ENCODE measurements at regions not wholly inside any gene's neighbourhood (a gene's known extent, or its start where the extent isn't known, plus 50 kb on each side); places are given as distances from the start of the nearest gene placed in this dataset.

DNA sequence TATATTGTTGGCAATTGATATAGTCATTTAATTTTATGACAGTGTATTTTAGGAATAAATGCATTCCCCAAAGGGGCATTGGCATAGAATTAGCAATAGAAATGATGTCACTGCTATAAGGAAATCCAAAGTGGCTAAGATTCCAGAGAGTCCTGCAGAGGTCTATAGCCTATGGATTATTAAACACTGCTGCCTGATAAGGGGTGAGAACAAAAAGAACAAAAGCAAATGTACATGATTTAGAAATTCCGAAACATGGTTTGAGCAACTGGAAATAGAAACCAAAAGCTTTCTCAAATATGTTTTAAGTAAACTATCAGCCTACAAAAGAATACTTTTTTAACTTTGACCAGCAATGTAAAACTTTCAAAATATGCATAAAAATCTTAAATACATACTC lies 280.1 kb upstream of the RASGRP1 start:
- ATAC-seq = peak; percentile 56
- TF ChIP-seq ZFP30 (CRISPR knock-in tag; IDR thresholded peaks at IDR 0.05) (no peak), BACH2 (CRISPR knock-in tag; IDR thresholded peaks at IDR 0.05; ENCODE audit: borderline replicate concordance) (no peak), CSDC2 (CRISPR knock-in tag; IDR thresholded peaks at IDR 0.05) (no peak), SNAI2 (CRISPR knock-in tag; IDR thresholded peaks at IDR 0.05) (no peak), CREB5 (CRISPR knock-in tag; IDR thresholded peaks at IDR 0.05; ENCODE audit: low read depth) (no peak), TCF4 (CRISPR knock-in tag; IDR thresholded peaks at IDR 0.05; ENCODE audit: borderline replicate concordance) (no peak), RARB (CRISPR knock-in tag; IDR thresholded peaks at IDR 0.05) (no peak), ISL1 (CRISPR knock-in tag; IDR thresholded peaks at IDR 0.05) (no peak)

- TF ChIP-seq PATZ1 (CRISPR knock-in tag; IDR thresholded peaks at IDR 0.05; ENCODE audit: borderline replicate concordance) = no peak
- TF ChIP-seq PPARA (CRISPR knock-in tag; IDR thresholded peaks at IDR 0.05; ENCODE audit: borderline replicate concordance) = no peak
- TF ChIP-seq, protein P1, sequence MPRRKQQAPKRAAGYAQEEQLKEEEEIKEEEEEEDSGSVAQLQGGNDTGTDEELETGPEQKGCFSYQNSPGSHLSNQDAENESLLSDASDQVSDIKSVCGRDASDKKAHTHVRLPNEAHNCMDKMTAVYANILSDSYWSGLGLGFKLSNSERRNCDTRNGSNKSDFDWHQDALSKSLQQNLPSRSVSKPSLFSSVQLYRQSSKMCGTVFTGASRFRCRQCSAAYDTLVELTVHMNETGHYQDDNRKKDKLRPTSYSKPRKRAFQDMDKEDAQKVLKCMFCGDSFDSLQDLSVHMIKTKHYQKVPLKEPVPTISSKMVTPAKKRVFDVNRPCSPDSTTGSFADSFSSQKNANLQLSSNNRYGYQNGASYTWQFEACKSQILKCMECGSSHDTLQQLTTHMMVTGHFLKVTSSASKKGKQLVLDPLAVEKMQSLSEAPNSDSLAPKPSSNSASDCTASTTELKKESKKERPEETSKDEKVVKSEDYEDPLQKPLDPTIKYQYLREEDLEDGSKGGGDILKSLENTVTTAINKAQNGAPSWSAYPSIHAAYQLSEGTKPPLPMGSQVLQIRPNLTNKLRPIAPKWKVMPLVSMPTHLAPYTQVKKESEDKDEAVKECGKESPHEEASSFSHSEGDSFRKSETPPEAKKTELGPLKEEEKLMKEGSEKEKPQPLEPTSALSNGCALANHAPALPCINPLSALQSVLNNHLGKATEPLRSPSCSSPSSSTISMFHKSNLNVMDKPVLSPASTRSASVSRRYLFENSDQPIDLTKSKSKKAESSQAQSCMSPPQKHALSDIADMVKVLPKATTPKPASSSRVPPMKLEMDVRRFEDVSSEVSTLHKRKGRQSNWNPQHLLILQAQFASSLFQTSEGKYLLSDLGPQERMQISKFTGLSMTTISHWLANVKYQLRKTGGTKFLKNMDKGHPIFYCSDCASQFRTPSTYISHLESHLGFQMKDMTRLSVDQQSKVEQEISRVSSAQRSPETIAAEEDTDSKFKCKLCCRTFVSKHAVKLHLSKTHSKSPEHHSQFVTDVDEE (CRISPR knock-in tag; IDR thresholded peaks at IDR 0.05) = no peak
- TF ChIP-seq ESRRG (CRISPR knock-in tag; IDR thresholded peaks at IDR 0.05) = no peak
- TF ChIP-seq ISL1 (CRISPR knock-in tag; IDR thresholded peaks at IDR 0.05) = no peak
- no peak for TF ChIP-seq CSDC2 (CRISPR knock-in tag; IDR thresholded peaks at IDR 0.05)
- no peak for TF ChIP-seq TCF4 (CRISPR knock-in tag; IDR thresholded peaks at IDR 0.05; ENCODE audit: borderline replicate concordance)
- no peak for TF ChIP-seq ZFP3 (CRISPR knock-in tag; IDR thresholded peaks at IDR 0.05)
- TF ChIP-seq GLIS3 (CRISPR knock-in tag; IDR thresholded peaks at IDR 0.05) = no peak
- no peak for TF ChIP-seq ZC3H10 (CRISPR knock-in tag; IDR thresholded peaks at IDR 0.05)
- TF ChIP-seq CSRNP3 (CRISPR knock-in tag; IDR thresholded peaks at IDR 0.05) = no peak
- ATAC-seq = no peak
Observed at GRCh38 chr15:38846346-38846745, 281.7 kb upstream of the RASGRP1 start.

DNA sequence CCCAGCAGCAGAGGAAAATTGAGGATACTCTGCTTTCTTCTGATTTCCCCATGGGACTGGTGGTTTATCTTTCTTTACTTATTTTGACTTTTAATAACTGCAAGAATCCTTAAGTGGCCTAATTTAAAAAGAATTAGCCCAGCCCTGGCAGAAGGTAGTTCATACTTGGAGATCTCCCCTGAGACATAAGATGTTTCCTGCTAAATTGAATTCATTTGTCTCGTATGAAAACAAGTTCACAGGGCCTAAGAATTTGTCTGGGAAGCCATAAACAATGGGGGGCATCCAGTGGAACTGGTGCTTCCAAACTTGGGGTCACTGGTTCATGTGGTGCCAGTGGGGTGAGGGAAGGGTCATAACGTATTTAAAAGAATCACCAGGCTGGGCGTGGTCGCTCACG lies 283.1 kb upstream of the RASGRP1 start:
- TF ChIP-seq ZNF8 (CRISPR knock-in tag; IDR thresholded peaks at IDR 0.05) (no peak), ZFP30 (CRISPR knock-in tag; IDR thresholded peaks at IDR 0.05) (no peak), ESRRG (CRISPR knock-in tag; IDR thresholded peaks at IDR 0.05) (no peak), CSDC2 (CRISPR knock-in tag; IDR thresholded peaks at IDR 0.05) (no peak), RARB (CRISPR knock-in tag; IDR thresholded peaks at IDR 0.05) (no peak), GLIS3 (CRISPR knock-in tag; IDR thresholded peaks at IDR 0.05) (no peak), CREB5 (CRISPR knock-in tag; IDR thresholded peaks at IDR 0.05; ENCODE audit: low read depth) (no peak), PATZ1 (CRISPR knock-in tag; IDR thresholded peaks at IDR 0.05; ENCODE audit: borderline replicate concordance) (no peak), TOX (CRISPR knock-in tag; IDR thresholded peaks at IDR 0.05; ENCODE audit: borderline replicate concordance) (no peak), ISL1 (CRISPR knock-in tag; IDR thresholded peaks at IDR 0.05) (no peak), ZFP3 (CRISPR knock-in tag; IDR thresholded peaks at IDR 0.05) (no peak), TCF4 (CRISPR knock-in tag; IDR thresholded peaks at IDR 0.05; ENCODE audit: borderline replicate concordance) (no peak), ZC3H10 (CRISPR knock-in tag; IDR thresholded peaks at IDR 0.05) (no peak), CSRNP3 (CRISPR knock-in tag; IDR thresholded peaks at IDR 0.05) (no peak), SNAI2 (CRISPR knock-in tag; IDR thresholded peaks at IDR 0.05) (no peak), PPARA (CRISPR knock-in tag; IDR thresholded peaks at IDR 0.05; ENCODE audit: borderline replicate concordance) (no peak)
- ATAC-seq = no peak
